Fibroblast of villous mesenchyme (primary cell): ENCODE measurements at regions not wholly inside any gene's neighbourhood (a gene's known extent, or its start where the extent isn't known, plus 50 kb on each side); places are given as distances from the start of the nearest gene placed in this dataset.
"Not testable (repeated sequence)": the region's sequence is repeated elsewhere in the genome, so short reads cannot be mapped to it uniquely, and the experiment has no call there.

Source experiments
- DNase-seq: peaks from one replicate; pipeline ENCODE4 v3.0.0-alpha.2; 2010; ENCODE audit warnings: low read depth
- H3K4me3 ChIP-seq: 2 replicates; pipeline ENCODE4 v1.5.1; 2011; ENCODE audit warnings: low read depth, mild to moderate bottlenecking, low read length
- TF ChIP-seq, protein P1 (sequence below): IDR thresholded peaks from 2 replicates; pipeline ENCODE4 v1.5.1; 2012; ENCODE audit warnings: low read depth, mild to moderate bottlenecking, low read length; ENCODE audit not compliant: insufficient read depth

DNA sequence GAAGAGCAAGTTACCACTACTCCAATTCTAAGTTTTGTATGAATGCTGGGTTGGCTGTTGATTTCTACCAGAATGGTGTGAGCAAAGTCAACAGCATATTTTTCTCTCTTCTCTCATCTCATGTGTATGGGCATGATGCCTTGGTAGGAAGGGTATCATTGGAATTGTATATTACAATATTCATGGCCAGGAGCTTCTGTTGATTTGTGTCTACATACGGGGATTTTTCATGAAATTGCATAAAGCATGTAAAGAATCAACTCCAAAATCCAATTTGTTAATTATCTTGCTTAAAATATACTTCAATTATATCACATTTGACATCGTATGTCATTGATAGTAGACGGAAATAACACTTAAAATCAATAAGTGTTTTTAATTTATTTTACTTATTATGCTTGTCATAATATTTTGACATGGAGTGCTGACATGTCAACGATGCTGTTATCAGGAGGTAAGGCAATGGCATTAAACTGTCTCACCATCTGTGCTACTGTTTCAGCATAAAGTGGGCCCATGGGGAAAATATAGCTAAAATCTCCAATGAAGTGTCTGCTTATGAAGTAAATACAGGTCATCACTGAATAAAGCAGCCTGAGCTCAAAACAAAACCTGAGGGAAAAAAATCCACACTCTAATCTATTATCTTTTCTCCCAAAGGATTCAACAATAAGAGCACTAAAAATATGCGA, 142.2 kb upstream of the NBPF11 start:
- no peak overlapping the region for H3K4me3 ChIP-seq
- no peak for DNase-seq
- TF ChIP-seq, protein P1, sequence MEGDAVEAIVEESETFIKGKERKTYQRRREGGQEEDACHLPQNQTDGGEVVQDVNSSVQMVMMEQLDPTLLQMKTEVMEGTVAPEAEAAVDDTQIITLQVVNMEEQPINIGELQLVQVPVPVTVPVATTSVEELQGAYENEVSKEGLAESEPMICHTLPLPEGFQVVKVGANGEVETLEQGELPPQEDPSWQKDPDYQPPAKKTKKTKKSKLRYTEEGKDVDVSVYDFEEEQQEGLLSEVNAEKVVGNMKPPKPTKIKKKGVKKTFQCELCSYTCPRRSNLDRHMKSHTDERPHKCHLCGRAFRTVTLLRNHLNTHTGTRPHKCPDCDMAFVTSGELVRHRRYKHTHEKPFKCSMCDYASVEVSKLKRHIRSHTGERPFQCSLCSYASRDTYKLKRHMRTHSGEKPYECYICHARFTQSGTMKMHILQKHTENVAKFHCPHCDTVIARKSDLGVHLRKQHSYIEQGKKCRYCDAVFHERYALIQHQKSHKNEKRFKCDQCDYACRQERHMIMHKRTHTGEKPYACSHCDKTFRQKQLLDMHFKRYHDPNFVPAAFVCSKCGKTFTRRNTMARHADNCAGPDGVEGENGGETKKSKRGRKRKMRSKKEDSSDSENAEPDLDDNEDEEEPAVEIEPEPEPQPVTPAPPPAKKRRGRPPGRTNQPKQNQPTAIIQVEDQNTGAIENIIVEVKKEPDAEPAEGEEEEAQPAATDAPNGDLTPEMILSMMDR, result no peak

DNA sequence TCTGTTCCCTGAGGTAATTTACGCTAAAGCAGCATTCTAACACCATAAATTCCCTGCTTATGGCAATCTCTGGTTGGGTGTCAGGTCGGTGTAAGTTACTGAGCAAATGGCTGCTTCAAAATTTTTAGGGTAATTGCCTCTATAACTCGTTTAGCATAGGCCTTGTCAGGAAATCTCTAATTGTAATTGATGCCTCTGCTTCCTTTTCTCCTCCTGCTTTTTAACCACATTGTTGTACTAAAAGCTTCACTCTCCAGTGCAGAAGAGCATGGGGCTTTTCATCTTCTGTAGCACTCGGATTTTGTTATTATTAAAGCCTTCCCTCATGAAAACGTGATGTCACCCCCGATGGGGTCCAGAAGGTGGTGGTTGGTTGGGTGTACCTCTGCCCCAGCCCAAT, 141.6 kb upstream of the NBPF11 start:
- no peak for DNase-seq
- TF ChIP-seq, protein P1, result no peak
- no peak overlapping the region for H3K4me3 ChIP-seq

DNA sequence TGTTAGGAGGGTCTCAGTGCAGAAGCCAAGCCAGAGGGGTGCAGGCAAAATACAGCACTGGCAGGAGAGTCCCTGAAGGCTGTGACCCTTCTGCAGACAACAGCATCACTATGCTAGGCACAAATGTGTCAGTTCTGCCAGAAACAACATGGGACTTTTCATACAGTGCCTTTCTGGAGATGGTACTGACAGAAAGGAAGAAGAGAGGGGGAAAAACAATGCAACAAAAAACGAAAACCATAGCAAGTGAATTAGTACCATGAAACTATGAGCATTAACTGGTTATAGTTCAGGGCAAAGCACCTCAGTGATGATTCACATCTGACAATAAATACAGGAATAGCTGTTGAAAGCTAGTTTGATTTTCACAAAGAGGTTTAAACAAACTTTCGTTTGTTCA, 140.8 kb upstream of the NBPF11 start:
- H3K4me3 ChIP-seq, result no peak overlapping the region
- TF ChIP-seq, protein P1, result no peak
- no peak for DNase-seq

DNA sequence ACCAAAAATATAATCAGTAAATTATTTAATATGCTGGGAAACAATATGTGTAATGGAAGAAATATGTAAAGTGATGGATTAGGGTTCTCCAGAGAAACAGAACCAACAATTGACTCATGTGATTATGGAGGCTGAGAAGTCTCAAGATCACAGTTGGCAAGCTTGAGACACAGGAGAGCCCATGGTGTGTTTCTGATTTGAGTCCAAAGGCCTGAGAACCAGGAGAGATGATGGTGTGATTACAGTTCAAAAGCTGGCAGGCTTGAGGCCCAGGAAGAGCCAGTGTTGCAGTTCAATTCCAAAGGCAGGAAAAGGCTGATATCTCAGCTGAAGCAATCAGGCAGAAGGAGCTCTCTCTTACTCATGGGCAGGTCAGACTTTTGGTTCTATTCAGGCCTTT, 138.8 kb upstream of the NBPF11 start:
- no peak for DNase-seq
- TF ChIP-seq, protein P1, result no peak
- no peak overlapping the region for H3K4me3 ChIP-seq

DNA sequence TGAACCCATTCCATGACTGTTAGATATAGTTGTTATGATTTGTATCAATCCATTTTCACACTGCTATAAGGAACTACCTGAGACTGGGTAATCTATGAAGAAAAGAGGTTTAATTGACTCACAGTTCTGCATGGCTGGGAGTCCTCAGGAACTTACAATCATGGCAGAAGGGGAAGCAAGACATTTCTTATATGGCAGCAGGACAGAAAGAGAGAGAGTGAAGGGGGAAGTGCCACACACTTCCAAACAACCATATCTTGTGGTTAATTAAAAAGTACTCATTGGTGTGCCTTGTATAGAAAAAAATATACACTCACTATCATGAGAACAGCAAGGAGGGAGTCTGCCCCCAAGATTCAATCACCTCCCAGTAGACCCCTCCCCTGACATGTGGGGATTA, 137.6 kb upstream of the NBPF11 start:
- DNase-seq, result no peak
- TF ChIP-seq, protein P1, result no peak
- H3K4me3 ChIP-seq, result no peak overlapping the region

DNA sequence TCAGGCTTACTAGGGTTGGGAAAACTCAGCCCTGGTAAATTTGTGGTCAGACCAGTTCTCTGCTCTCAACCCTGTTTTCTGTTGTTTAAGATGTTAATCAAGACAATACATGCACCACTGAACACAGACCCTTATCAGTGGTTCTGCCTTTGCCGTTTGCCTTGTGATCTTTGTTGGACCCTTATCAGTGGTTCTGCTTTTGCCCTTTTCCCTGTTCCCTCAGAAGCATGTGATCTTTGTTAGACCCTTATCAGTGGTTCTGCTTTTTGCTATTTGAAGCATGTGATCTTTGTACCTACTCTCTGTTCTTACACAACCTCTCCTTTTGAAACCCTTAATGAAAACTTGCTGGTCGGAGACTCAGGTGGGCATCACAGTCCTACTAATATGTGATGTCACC, 133.9 kb upstream of the NBPF11 start:
- DNase-seq, H3K4me3 ChIP-seq: not testable (repeated sequence)

DNA sequence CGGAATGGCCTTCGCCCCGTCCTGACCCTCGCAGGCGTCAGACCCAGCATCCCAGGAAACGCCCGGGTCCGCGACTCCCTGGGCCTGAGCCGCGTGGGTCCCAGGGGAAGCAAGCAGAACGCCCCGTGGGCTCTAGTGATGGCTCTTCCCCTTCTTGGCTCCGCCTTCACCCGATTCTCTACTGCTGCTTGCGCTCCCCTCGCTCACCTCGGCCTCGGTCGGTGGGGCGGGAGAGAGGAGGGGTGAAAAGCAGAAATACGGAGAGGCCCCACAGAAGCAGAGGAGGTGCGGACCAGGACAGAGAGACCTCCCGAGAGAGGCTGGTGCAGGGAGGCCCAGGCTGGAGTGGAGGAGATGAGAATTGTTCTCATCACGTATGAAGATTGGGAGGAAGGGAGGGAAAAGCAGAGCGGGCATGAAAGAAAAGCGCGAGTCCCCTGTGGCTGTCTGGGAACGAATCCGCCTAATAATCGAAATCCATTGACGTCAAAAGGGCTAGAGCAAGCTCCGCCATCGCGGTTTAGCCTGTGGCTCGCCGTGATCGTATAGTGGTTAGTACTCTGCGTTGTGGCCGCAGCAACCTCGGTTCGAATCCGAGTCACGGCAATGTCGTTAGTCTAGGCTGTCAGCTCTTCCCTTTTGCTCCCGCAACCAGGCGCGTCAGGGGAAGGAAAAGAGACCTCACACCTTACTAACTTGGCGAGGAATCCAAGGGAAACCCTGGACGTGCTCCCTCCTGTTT, 128.9 kb upstream of the NBPF11 start:
- not testable (repeated sequence) for DNase-seq
- H3K4me3 ChIP-seq, result peak overlapping the region; percentile 62

DNA sequence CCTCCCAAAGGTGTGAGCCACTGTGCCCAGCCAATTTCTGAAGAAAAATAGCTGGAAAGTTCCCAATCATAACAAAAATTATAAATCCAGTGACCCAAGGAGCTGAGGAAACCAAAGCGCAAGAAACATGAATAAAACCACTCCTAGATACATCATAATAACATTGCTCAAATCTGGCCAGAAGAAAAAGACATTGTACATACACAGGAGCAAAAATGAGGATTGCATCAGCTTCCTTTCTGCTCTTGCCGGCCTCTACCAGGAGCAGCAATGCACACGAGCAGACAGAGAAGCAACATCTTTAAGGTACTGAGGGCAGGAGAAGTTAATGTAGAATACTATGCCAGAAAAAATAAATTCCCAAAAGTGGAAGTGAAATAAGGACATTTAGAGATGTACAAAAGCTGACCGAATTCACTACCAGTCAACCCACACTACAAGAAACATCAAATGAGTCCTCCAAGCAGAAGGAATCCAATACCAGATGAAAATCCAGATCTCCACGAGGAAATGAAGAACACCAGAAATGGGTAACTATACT, 127.0 kb upstream of the NBPF11 start:
- peak; percentile 33 for DNase-seq
- not testable (repeated sequence) for H3K4me3 ChIP-seq

DNA sequence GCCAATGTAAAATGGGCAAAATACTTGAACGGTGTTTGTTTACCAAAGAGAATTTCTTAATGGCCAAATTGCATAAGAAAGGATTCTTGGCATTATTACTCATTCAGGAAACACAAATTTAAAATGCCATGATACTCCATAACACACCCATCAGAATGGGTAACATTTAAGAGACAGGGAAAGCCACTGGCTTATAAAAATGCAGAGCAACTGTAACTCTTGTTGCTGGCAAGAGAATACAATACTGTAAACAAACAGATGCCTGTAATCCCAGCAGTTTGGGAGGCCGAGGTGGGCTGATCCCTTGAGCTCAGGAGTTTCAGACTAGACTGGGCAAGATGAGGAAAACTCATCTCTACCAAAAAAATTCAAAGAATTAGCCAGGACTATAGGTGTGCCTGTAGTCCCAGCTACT, 125.8 kb upstream of the NBPF11 start:
- not testable (repeated sequence) for H3K4me3 ChIP-seq
- peak; percentile 71 for DNase-seq

DNA sequence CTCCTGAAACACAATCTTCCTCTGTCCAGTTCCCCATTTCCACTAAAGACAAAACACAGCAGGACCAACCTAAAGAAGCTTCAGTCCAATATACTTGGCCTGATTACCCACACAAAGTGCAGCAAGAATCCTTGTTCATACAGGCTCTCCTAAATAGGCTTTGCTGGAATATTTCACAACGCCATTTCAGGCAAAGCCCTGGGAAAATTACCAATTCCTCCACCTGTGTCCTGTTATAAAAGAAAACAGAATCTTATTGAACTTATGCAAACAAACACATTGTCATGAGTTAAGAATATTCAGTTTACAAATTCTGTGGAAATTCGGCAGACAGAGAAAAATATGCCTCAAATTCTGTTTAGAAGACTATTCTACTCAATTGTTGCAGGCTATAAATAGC, 115.0 kb upstream of the NBPF11 start:
- not testable (repeated sequence) for H3K4me3 ChIP-seq, DNase-seq
